ENCODE measurements at regions not wholly inside any gene's neighbourhood (a gene's known extent, or its start where the extent isn't known, plus 50 kb on each side); places are given as distances from the start of the nearest gene placed in this dataset.

GRCh38 chr12:116389326-116389725 is 111.8 kb upstream of the MED13L start:
- TF ChIP-seq CTCF (IDR thresholded peaks at IDR 0.05) (no peak), EP300 (IDR thresholded peaks at IDR 0.05) (no peak), POLR2A (IDR thresholded peaks at IDR 0.05) (no peak), POLR2AphosphoS5 (IDR thresholded peaks at IDR 0.05) (no peak)

All from upper lobe of left lung (tissue), 4 donors.